GM21723 (cell line): ENCODE measurements at regions not wholly inside any gene's neighbourhood (a gene's known extent, or its start where the extent isn't known, plus 50 kb on each side); places are given as distances from the start of the nearest gene placed in this dataset.
"Not testable (repeated sequence)": the region's sequence is repeated elsewhere in the genome, so short reads cannot be mapped to it uniquely, and the experiment has no call there.

Source experiments
- ATAC-seq: cut with Tn5 transposase; IDR thresholded peaks from one replicate; pipeline ENCODE4 v1.9.1; 2021; ENCODE audit warnings: mild to moderate bottlenecking, moderate library complexity; ENCODE audit not compliant: unreplicated experiment

DNA sequence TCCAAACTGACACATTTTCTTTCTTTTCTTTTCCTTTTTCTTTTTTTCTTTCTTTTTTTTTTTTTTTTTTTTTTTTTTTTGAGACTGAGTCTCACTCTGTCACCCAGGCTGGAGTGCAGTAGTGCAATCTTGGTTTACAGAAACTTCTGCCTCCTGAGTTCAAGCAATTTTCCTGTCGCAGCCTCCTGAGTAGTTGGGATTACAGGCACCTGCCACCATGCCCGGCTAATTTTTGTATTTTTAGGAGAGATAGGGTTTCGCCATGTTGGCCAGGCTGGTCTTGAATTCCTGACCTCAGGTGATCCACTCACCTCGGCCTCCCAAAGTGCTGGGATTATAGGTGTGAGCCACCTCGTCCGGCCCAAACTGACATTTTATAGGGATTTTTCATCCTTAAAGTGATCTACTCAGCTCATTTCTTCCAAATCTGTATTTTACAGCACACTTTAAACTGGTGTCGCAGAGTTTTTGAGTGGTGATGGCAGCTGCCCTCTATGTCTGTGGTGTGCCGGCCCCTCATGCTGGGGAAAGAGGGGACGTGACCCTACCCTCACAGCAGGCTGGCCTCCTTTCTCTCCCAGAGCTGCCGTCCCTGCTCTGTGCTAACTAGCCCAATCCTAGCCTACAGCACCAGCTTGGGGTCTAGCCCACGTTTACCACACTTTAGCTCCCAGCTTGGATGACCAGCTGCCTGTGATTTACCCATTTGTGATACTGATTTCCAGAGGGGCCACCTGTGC lies 211.9 kb upstream of the HAAO start:
- not testable (repeated sequence) for ATAC-seq

- no peak for ATAC-seq
Measured at GRCh38 chr2:43003702-43004101, 211.3 kb upstream of the HAAO start.

DNA sequence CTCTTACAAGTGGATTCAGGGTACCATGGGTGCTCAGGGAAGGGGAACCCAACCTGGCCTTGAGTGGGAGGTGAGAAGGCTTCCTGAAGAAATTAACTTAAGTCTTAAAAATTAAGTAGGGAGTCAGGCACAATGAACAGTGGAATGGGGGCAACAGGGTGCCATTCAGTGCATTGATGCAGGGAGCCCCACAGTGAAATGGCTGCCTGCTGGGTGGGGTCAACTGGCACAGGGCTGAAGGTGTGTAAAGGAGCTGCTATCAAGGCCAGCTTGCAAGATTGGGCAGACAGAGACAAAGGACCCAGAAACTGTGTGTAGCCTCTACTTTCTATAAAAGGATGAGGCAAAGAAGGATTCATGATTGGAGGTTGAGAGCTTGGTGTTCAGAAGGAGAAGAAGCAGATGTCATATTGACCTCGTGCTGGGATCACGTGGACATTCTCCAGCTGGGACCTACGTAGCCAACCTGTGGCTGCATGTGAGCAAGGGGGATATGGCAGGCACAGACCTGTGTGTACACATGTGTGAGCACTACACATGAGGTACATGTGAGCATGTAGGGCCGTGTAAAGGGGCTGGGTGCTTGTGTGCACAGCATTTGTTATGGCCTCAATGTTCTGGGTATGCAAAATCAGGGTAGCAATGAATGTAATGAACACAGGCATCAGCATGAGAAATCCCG lies 209.5 kb upstream of the HAAO start:
- no peak for ATAC-seq

DNA sequence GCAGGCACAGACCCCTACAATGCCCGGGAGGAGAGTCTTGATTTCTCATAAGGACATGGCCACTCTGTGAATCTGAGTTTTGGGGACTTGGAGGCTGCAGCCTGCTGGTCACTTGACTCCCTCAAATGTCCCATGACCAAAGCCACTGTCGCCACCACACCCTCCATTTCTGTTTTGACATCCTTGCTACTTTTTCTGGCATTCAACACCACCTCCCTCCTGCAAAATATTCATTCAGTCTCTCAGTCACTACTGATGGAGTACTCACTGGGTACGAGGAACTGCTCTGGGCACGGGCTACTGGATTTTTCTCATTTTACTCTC lies 208.6 kb upstream of the HAAO start:
- ATAC-seq, result no peak

DNA sequence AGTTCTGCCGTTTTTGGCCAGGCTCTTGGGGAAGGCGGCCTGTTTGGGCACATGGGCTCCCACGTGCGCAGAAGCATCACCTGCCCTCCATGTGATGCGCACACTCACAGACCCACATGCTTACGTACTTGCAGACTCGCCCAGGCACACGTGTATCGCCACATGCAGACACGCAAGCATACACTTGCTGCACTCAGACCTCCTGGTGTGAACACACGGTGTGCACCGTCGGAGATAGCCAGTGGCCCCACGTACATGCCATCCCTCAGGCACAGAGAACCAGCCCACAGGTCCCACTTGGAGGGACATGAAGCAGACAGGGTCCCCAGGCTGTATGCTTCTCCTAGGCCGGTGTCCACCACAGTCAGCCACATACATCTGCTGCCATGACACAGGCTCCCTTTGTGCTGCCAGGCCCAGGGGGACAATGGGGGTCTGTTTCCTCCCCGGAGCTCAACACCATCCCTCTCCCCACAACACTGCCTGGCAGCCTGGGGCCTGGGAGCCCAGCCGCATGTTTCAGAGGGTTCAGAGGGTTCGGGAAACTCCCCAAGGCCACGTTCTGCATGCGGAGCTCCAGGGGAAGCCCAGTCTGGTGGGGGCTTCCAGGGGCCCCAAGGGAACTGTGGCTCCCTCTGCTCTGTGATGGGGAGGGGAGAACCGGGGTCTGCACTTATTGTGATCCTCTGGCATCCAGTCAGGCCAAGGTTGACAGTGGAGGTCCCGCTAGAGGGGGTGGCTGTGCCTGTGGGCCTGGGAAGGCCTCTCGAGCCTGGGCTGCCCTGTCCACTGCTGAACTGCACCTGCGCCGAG lies 208.1 kb upstream of the HAAO start:
- ATAC-seq, result no peak

- ATAC-seq, result no peak
Measured at GRCh38 chr2:42999856-43000241, 207.5 kb upstream of the HAAO start.

DNA sequence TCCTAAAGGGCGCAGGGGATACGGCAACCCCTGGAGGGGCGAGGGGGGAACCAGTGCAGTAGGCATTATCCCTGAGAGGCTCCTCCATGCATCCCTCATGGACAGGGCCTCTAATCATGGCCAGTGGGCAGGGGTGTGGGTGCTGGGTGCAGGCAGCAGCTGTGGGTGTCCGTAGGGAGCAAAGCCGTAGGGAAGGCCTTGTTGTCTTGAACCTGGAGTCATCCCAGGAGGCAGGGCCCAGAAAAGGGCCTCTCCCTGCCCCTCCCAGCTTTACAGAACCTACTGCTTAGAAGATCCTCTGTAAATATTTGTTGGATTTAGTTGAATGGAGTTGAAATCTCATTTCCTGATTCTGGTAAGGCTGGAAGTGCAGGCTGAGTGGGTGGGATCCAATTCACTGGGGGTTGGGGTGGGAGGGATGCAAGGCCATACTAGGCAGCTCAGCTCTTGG lies 207.0 kb upstream of the HAAO start:
- ATAC-seq, result no peak

GRCh38 chr2:42998721-42999120 lies 206.3 kb upstream of the HAAO start:
- no peak for ATAC-seq

- ATAC-seq, result no peak
Measured at GRCh38 chr2:42996528-42996927, 204.1 kb upstream of the HAAO start.

- ATAC-seq, result no peak
Measured at GRCh38 chr2:42995752-42996422, 203.5 kb upstream of the HAAO start.

DNA sequence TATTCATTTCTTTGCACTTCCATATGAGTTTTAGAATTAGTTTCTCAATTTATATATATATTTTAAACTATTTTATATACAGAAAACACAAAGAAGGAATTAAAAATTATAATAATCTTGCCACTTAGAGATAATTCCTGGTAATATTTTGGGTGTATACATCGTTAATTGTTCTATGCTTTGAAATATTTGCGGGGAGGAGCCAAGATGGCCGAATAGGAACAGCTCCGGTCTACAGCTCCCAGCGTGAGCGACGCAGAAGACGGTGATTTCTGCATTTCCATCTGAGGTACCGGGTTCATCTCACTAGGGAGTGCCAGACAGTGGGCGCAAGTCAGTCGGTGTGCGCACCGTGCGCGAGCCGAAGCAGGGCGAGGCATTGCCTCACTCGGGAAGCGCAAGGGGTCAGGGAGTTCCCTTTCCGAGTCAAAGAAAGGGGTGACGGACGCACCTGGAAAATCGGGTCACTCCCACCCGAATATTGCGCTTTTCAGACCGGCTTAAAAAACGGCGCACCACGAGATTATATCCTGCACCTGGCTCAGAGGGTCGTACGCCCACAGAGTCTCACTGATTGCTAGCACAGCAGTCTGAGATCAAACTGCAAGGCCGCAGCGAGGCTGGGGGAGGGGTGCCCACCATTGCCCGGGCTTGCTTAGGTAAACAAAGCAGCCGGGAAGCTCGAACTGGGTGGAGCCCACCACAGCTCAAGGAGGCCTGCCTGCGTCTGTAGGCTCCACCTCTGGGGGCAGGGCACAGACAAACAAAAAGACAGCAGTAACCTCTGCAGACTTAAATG lies 197.1 kb upstream of the HAAO start:
- not testable (repeated sequence) for ATAC-seq

DNA sequence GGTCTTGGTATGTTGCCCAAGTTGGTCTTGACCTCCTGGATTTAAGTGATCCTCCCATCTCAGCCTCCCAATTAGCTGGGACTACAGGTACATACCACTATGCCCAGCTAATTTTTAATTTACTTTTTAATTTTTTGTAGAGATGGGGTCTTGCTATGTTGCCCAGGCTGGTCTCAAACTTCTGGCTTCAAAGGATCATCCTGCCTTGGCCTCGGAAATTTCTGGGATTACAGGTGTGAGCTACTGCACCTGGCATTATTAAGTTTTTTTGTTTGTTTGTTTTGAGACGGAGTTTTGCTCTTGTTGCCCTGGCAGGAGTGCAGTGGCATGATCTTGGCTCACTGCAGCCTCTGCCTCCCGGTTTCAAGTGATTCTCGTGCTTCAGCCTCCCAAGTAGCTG lies 195.7 kb upstream of the HAAO start:
- not testable (repeated sequence) for ATAC-seq

DNA sequence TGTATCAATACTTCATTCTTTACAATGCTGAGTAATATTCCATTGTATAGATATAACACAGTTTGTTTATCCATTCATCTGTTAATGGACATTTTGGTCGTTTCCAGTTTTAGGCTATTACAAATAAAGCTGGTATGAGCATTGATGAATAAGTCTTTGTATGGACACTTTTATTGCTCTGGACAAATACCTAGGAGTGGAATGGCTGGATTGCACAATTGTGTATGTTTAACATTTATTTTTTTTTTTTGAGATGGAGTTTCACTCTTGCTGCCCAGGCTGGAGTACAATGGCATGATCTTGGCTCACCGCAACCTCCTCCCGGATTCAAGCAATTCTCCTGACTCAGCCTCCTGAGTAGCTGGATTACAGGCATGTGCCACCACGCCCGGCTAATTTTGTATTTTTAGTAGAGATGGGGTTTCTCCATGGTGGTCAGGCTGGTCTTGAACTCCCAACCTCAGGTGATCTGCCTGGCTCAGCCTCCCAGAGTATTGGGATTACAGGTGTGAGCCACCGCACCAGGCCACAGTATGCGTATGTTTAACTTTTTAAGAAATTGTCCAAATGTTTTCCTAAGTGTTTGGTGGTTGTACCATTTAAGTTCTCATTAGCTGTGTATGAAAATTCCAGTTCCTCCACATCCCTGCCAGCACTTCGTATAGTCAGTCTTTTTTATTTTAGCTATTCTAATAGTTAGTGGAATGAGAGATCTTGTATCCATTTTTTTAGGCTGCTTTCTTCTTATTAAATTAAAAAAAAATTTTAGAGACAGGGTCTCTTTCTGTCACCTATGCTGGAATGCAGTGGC lies 194.9 kb upstream of the HAAO start:
- ATAC-seq, result no peak

- no peak for ATAC-seq
Measured at GRCh38 chr2:42984617-42985016, 192.2 kb upstream of the HAAO start.

DNA sequence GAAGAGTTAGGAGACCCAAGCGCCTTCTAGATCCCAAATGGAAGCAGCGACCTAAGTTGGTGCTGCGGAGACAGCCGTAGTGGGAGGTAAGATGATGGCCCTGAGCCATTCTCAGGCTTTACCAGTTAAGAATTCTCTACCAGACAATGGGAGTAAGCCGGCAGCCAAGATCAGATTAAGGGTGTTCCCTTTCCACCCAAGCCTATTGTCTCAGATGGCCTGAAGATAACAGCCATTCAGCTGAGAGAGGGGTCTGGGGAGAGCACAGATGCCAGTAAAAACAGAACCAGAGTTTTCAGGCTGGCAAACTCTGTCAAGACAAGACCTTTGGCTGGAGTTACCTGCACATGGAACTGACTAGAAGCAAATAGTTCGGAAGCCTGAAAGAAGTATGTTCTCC lies 191.7 kb upstream of the HAAO start:
- no peak for ATAC-seq

DNA sequence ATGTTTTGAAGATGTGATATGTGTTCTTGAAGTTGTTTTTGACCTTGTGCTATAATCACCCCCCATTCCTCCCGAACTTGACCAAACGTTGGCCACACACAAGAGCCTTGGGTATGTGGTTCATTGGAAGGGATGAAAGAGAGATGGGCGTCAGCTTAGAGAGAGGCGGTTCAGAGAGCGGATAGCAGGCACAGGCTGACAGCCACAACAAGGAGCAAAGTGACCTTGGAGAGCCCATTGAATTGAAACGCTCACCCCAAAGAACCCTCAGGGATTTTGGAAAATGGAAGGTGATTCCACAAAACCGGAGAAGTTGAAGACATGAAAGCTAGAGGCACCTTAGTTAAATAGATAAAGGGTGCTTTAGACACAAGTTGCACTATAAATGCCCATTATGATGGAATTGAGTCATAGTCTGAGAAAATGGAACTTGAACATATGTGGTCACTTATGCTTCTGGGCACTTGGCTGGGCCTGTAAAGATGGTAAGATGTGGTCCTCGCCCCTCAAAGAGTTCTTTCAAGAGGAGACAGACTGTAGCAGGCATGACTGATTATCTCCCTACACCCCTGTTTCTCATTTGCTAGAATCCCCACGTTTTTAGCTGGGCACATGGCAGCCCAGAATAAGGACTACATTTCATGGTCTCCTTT lies 188.5 kb upstream of the HAAO start:
- ATAC-seq, result no peak

DNA sequence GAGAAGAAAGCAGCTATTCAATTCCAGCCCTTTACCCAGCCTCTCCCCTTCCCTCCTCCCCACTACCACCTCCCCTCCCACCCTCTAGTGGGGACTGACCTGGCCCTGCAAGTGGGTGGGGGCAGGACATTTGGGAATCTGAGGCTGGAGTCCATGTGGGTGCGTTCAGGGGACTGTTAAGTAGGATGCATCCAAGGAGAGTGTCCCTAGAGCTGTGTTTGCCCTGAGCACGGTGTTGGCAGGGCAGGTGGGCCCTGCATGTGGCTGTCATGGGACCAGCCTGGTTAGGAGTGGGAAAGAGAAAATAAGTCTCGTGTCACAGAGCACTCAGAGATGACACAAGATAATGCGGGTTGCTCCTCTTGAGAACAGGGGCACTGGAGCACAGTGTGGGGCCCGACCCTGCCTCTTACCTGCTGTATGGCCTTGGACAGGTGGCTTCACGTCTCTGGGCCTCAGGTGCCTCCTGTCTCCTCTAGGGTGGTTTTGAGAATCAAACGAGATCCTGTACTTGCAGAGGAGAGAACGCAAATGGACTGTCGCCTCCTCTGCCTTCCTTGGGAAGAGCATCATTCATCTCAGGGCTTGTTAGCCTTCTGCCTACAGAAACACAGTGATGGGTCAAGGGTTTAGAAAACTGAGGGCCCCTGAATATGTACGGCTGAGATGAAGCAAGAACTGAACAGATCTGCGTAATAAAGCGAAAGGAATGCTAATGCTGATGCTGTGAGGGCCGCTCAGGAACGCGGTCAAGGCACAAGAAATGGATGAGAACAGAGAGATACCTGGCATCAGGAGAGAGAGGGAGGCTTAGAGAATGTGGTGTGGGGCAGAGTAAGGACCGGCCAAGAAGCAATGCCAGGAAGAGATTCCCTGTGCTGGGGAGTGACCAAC lies 187.7 kb upstream of the HAAO start:
- no peak for ATAC-seq

DNA sequence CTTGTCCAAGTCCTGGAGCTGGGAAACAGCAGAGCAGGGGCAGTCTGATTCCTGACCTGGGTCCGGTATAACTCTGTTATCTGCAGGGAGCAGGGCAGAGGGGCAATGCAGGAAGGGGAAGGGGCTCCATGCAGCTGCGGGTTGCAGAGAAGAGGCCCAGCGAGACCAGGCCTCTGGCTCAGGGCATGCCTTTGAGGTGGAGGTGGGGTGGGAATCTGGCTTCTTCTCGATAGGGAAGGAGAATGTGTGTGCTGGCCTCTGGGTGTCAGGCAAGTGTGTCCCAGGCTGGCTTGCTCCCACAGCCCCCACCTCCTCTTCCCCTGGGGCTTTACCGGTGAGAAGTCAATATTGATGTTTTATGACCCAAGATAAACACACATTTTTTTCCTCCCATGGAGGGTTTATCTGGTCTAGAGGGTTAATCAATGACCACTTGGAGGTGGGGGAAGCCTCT lies 187.1 kb upstream of the HAAO start:
- ATAC-seq, result no peak
